ENCODE measurements at regions not wholly inside any gene's neighbourhood (a gene's known extent, or its start where the extent isn't known, plus 50 kb on each side); places are given as distances from the start of the nearest gene placed in this dataset.

- intact Hi-C loops (cut with micrococcal nuclease) = no loop called here
- ChIA-PET CTCF (no interaction called here), POLR2A (interaction anchor here (1.1 to 1.6 kb wide), 3 partner anchors 13 to 43 kb away, joined by 3 to 5 read pairs (median 3); no protein-coding TSS in a partner anchor)
- no peak for TF ChIP-seq CTCF (IDR thresholded peaks at IDR 0.05; ENCODE audit: unreplicated experiment)
- H3K36me3 Mint-ChIP-seq (ENCODE audit: insufficient read depth, unreplicated experiment) = peaks cover 5% of the 10 kb centered on the region
- H3K27ac Mint-ChIP-seq (ENCODE audit: low read depth, unreplicated experiment) = no peak overlapping the region
- no TSS peak for BruUV-seq (replicated peaks)
- no peaks in the 10 kb centered on the region for H3K27me3 Mint-ChIP-seq (ENCODE audit: insufficient read depth, unreplicated experiment)
- DNase-seq (ENCODE audit: unreplicated experiment) = no peak
- no peak overlapping the region for H3K4me3 Mint-ChIP-seq (ENCODE audit: unreplicated experiment)
- H3K9me3 Mint-ChIP-seq (ENCODE audit: unreplicated experiment) = no peaks in the 10 kb centered on the region
- H3K4me1 Mint-ChIP-seq (ENCODE audit: insufficient read depth, unreplicated experiment) = peaks cover 14% of the 10 kb centered on the region
Observed at GRCh38 chr2:66875941-66876462, 441.1 kb downstream of the MEIS1 start.

- peaks cover 8% of the 10 kb centered on the region for H3K9me3 Mint-ChIP-seq (ENCODE audit: unreplicated experiment)
- H3K27ac Mint-ChIP-seq (ENCODE audit: low read depth, unreplicated experiment) = peak overlapping the region; percentile 59
- intact Hi-C loops (cut with micrococcal nuclease) = no loop called here
- no peak overlapping the region for H3K4me3 Mint-ChIP-seq (ENCODE audit: unreplicated experiment)
- peaks cover 32% of the 10 kb centered on the region for H3K4me1 Mint-ChIP-seq (ENCODE audit: insufficient read depth, unreplicated experiment)
- H3K36me3 Mint-ChIP-seq (ENCODE audit: insufficient read depth, unreplicated experiment) = no peaks in the 10 kb centered on the region
- no peaks in the 10 kb centered on the region for H3K27me3 Mint-ChIP-seq (ENCODE audit: insufficient read depth, unreplicated experiment)
- DNase-seq (ENCODE audit: unreplicated experiment) = no peak
- BruUV-seq (replicated peaks) = no TSS peak
- CTCF ChIA-PET = no interaction called here
- POLR2A ChIA-PET = no interaction called here
- no peak for TF ChIP-seq CTCF (IDR thresholded peaks at IDR 0.05; ENCODE audit: unreplicated experiment)
Observed at GRCh38 chr2:66885775-66886383, 451.0 kb downstream of the MEIS1 start.

- Mint-ChIP-seq H3K9me3 (ENCODE audit: unreplicated experiment) (peaks cover 8% of the 10 kb centered on the region), H3K27ac (ENCODE audit: low read depth, unreplicated experiment) (peak overlapping the region; percentile 94), H3K27me3 (ENCODE audit: insufficient read depth, unreplicated experiment) (no peaks in the 10 kb centered on the region), H3K36me3 (ENCODE audit: insufficient read depth, unreplicated experiment) (no peaks in the 10 kb centered on the region), H3K4me1 (ENCODE audit: insufficient read depth, unreplicated experiment) (peaks cover 34% of the 10 kb centered on the region), H3K4me3 (ENCODE audit: unreplicated experiment) (no peak overlapping the region)
- CTCF ChIA-PET = interaction anchor here (0.7 kb wide), 1 partner anchor 1144 kb away, joined by 3 read pairs; no protein-coding TSS in a partner anchor
- intact Hi-C loops (cut with micrococcal nuclease) = no loop called here
- DNase-seq (ENCODE audit: unreplicated experiment) = no peak
- POLR2A ChIA-PET = interaction anchor here (1.6 kb wide), 1 partner anchor 69 kb away, joined by 3 read pairs; no protein-coding TSS in a partner anchor
- no TSS peak for BruUV-seq (replicated peaks)
- no peak for TF ChIP-seq CTCF (IDR thresholded peaks at IDR 0.05; ENCODE audit: unreplicated experiment)
Observed at GRCh38 chr2:66888246-66888645, 453.3 kb downstream of the MEIS1 start.

GRCh38 chr2:66888791-66889631 is 454.1 kb downstream of the MEIS1 start:
- Mint-ChIP-seq H3K9me3 (ENCODE audit: unreplicated experiment) (peaks cover 8% of the 10 kb centered on the region), H3K4me1 (ENCODE audit: insufficient read depth, unreplicated experiment) (peaks cover 34% of the 10 kb centered on the region), H3K36me3 (ENCODE audit: insufficient read depth, unreplicated experiment) (no peaks in the 10 kb centered on the region), H3K27me3 (ENCODE audit: insufficient read depth, unreplicated experiment) (no peaks in the 10 kb centered on the region), H3K27ac (ENCODE audit: low read depth, unreplicated experiment) (peak overlapping the region; percentile 94), H3K4me3 (ENCODE audit: unreplicated experiment) (no peak overlapping the region)
- ChIA-PET CTCF (interaction anchor here (0.7 to 0.9 kb wide), 2 partner anchors 312 to 1143 kb away, joined by 3 to 4 read pairs; no protein-coding TSS in a partner anchor), POLR2A (interaction anchor here (0.7 to 2.7 kb wide), 9 partner anchors 8 to 80 kb away, joined by 3 to 15 read pairs (median 3); no protein-coding TSS in a partner anchor)
- DNase-seq (ENCODE audit: unreplicated experiment) = peak; percentile 85
- no peak for TF ChIP-seq CTCF (IDR thresholded peaks at IDR 0.05; ENCODE audit: unreplicated experiment)
- BruUV-seq (replicated peaks) = no TSS peak
- intact Hi-C loops (cut with micrococcal nuclease) = no loop called here

Measured in MCF 10A (cell line).